NB4 (cell line): ENCODE measurements at regions not wholly inside any gene's neighbourhood (a gene's known extent, or its start where the extent isn't known, plus 50 kb on each side); places are given as distances from the start of the nearest gene placed in this dataset.

Source experiments
- CTCF ChIP-seq: IDR thresholded peaks from one replicate; pipeline ENCODE4 v1.5.1; 2012; ENCODE audit warnings: low read depth, low read length
- MAX ChIP-seq: IDR thresholded peaks from 2 replicates; pipeline ENCODE4 v1.6.1; 2011; ENCODE audit warnings: low read depth, low read length
- POLR2A ChIP-seq: IDR thresholded peaks from 2 replicates; pipeline ENCODE4 v1.6.1; 2011; ENCODE audit warnings: mild to moderate bottlenecking; ENCODE audit not compliant: insufficient read length; ENCODE audit errors: extremely low read depth

GRCh38 chr10:44164251-44164956 is 220.5 kb downstream of the CXCL12 start:
- TF ChIP-seq CTCF (no peak), MAX (no peak), POLR2A (no peak)
